Endothelial cell (in vitro differentiated cells): ENCODE measurements at regions not wholly inside any gene's neighbourhood (a gene's known extent, or its start where the extent isn't known, plus 50 kb on each side); places are given as distances from the start of the nearest gene placed in this dataset.
"Not testable (repeated sequence)": the region's sequence is repeated elsewhere in the genome, so short reads cannot be mapped to it uniquely, and the experiment has no call there.

Experiments
- DNase-seq: peaks from one replicate; pipeline ENCODE4 v3.0.0; 2021; ENCODE audit warnings: low spot score
- H3K27ac Mint-ChIP-seq: one replicate; pipeline ENCODE4 v1.8.0; 2021; ENCODE audit warnings: mixed read lengths, inconsistent platforms; ENCODE audit not compliant: unreplicated experiment
- H3K27me3 Mint-ChIP-seq: one replicate; pipeline ENCODE4 v1.8.0; 2021; ENCODE audit warnings: mild to moderate bottlenecking, moderate library complexity, mixed read lengths, inconsistent platforms; ENCODE audit not compliant: unreplicated experiment
- H3K36me3 Mint-ChIP-seq: one replicate; pipeline ENCODE4 v1.8.0; 2021; ENCODE audit warnings: mild to moderate bottlenecking, low read depth, mixed read lengths, inconsistent platforms; ENCODE audit not compliant: unreplicated experiment
- H3K4me1 Mint-ChIP-seq: one replicate; pipeline ENCODE4 v1.8.0; 2021; ENCODE audit warnings: mild to moderate bottlenecking, mixed read lengths, inconsistent platforms; ENCODE audit not compliant: unreplicated experiment
- H3K4me3 Mint-ChIP-seq: one replicate; pipeline ENCODE4 v1.8.0; 2021; ENCODE audit warnings: mild to moderate bottlenecking, mixed read lengths, inconsistent platforms; ENCODE audit not compliant: unreplicated experiment
- H3K9me3 Mint-ChIP-seq: one replicate; pipeline ENCODE4 v1.8.0; 2021; ENCODE audit warnings: mixed read lengths, inconsistent platforms; ENCODE audit not compliant: unreplicated experiment
- TF ChIP-seq, protein P1 (sequence below): fragments of 200-600 bp; sonication (generic); IDR thresholded peaks from one replicate; pipeline ENCODE4 v1.5.0; 2021; ENCODE audit warnings: antibody characterized with exemption; ENCODE audit not compliant: unreplicated experiment

DNA sequence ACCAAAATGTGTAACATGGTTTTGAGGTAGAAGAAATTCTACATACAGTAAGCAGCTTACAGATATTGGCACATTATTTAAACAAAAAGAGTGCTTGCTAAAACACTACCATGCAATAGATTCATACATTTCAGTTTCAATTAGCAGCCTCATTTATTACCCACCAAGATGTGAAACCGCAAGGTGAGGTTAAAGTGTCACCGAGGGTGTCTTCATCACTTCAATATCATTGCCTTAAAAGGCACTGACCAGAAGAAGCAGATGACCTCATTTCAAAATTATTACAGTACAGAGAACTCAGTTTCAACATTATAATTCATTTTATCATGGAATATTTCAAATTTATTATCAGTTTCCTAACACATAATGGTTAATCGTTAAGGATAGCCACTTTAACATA, 302.2 kb downstream of the ISL1 start:
- H3K4me1 Mint-ChIP-seq = no peaks in the 10 kb centered on the region
- no peak overlapping the region for H3K27ac Mint-ChIP-seq
- H3K36me3 Mint-ChIP-seq = no peaks in the 10 kb centered on the region
- H3K9me3 Mint-ChIP-seq = no peaks in the 10 kb centered on the region
- H3K4me3 Mint-ChIP-seq = no peak overlapping the region
- DNase-seq = no peak
- no peaks in the 10 kb centered on the region for H3K27me3 Mint-ChIP-seq
- TF ChIP-seq, protein P1, sequence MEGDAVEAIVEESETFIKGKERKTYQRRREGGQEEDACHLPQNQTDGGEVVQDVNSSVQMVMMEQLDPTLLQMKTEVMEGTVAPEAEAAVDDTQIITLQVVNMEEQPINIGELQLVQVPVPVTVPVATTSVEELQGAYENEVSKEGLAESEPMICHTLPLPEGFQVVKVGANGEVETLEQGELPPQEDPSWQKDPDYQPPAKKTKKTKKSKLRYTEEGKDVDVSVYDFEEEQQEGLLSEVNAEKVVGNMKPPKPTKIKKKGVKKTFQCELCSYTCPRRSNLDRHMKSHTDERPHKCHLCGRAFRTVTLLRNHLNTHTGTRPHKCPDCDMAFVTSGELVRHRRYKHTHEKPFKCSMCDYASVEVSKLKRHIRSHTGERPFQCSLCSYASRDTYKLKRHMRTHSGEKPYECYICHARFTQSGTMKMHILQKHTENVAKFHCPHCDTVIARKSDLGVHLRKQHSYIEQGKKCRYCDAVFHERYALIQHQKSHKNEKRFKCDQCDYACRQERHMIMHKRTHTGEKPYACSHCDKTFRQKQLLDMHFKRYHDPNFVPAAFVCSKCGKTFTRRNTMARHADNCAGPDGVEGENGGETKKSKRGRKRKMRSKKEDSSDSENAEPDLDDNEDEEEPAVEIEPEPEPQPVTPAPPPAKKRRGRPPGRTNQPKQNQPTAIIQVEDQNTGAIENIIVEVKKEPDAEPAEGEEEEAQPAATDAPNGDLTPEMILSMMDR = no peak

DNA sequence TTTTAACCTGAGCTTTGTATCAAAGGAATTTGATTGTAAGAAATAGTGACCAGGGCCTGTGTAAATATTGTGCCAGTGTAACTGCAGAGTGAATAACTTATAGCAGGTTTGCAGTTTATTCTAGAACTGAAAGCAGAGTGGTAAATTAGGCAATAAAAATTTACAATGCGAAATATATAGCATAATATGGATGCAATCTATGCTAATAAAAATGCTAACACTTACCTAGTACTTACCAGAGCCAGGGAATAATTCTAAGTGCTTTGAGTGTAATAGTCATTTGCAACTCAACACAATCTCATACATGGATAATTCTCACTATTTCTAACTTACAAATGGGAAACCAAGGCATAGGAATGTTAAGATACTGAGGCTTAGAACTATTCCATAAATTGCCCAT, 303.4 kb downstream of the ISL1 start:
- Mint-ChIP-seq H3K9me3 (no peaks in the 10 kb centered on the region), H3K27me3 (no peaks in the 10 kb centered on the region), H3K4me1 (no peaks in the 10 kb centered on the region), H3K36me3 (no peaks in the 10 kb centered on the region), H3K27ac (no peak overlapping the region), H3K4me3 (no peak overlapping the region)
- DNase-seq = no peak
- TF ChIP-seq, protein P1 = no peak

DNA sequence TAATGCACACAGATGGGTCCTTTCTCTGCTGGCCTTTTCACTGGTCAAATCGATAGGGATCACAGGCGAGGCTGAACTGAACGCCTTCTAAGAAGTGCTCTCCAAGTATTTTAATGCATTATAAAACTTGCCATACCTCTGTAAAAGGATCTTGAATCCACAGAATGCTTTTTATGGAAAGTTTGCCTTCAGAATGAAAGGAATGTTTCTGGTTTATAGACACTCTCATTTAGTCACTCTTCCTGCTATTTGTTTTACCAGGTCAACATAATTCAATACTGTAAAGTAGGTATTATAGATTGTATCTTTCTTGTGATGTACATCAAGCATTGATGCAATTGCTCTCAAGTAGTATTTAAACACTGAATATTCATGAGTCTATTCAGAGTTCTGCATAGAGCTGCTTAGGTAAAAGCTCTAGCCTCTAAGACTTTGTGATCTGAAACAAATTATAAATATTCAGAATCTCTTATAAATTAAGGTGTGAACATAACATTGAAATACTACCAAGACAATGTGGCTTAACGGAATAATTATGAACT, 308.4 kb downstream of the ISL1 start:
- Mint-ChIP-seq H3K9me3 (no peaks in the 10 kb centered on the region), H3K27ac (no peak overlapping the region), H3K36me3 (no peaks in the 10 kb centered on the region), H3K4me3 (no peak overlapping the region), H3K27me3 (peaks cover 1% of the 10 kb centered on the region), H3K4me1 (no peaks in the 10 kb centered on the region)
- TF ChIP-seq, protein P1 = no peak
- DNase-seq = no peak

DNA sequence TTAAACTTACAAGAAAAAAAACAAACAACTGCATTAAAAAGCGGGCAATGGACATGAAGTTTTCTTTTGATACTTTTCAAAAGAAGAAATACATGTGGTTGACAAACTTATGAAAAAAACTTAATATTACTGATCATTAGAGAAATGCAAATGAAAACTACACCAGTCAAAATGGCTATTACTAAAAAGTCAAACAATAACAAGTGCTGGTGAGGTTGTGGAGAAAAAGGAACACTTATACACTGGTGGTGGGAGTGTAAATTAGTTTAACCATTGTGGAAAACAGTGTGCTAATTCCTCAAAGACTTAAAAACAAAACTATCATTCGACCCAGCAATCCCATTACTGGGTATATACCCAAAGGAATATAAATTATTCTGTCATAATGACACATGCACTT, 311.6 kb downstream of the ISL1 start:
- DNase-seq = no peak
- peaks cover 1% of the 10 kb centered on the region for H3K27me3 Mint-ChIP-seq
- no peak overlapping the region for H3K27ac Mint-ChIP-seq
- H3K36me3 Mint-ChIP-seq = no peaks in the 10 kb centered on the region
- TF ChIP-seq, protein P1 = no peak
- H3K4me3 Mint-ChIP-seq = no peak overlapping the region
- no peaks in the 10 kb centered on the region for H3K9me3 Mint-ChIP-seq
- H3K4me1 Mint-ChIP-seq = no peaks in the 10 kb centered on the region

DNA sequence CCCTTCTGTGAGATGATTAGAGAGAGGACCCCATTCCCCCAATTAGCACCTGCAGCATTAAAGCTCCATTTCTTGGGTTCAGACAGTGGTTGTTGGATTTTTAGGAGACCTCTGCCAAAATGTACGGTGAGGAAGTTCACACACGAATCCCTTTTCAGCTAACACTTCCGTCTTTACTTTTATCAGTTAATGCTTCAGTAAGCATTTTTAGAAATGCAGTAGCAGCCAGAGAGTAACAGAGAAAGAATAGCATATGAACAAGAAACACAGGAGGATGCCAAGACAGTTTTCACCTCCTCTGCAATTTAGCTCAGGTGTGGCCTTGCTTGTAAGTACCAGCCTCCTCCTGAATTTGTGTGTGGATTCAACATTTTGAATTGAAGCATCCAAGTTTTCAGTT, 312.9 kb downstream of the ISL1 start:
- no peak for DNase-seq
- H3K4me1 Mint-ChIP-seq = no peaks in the 10 kb centered on the region
- no peaks in the 10 kb centered on the region for H3K9me3 Mint-ChIP-seq
- TF ChIP-seq, protein P1 = no peak
- no peak overlapping the region for H3K27ac Mint-ChIP-seq
- peaks cover 1% of the 10 kb centered on the region for H3K27me3 Mint-ChIP-seq
- no peak overlapping the region for H3K4me3 Mint-ChIP-seq
- no peaks in the 10 kb centered on the region for H3K36me3 Mint-ChIP-seq

DNA sequence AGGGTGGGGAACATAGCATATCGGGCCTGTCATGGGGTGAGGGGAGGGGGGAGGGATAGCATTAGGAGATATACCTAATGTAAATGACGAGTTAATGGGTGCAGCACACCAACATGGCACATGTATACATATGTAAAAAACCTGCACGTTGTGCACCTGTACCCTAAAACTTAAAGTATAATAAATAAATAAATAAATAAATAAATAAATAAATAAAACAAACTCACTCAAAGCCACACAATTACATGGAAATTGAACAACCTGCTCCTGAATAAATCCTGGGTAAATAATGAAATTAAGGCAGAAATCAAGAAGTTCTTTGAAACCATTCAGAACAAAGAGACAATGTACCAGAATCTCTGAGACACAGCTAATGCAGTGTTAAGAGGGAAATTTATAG, 318.8 kb downstream of the ISL1 start:
- not testable (repeated sequence) for DNase-seq, H3K4me1 Mint-ChIP-seq, H3K27me3 Mint-ChIP-seq, H3K36me3 Mint-ChIP-seq, H3K27ac Mint-ChIP-seq, H3K9me3 Mint-ChIP-seq, H3K4me3 Mint-ChIP-seq
